ENCODE measurements at regions not wholly inside any gene's neighbourhood (a gene's known extent, or its start where the extent isn't known, plus 50 kb on each side); places are given as distances from the start of the nearest gene placed in this dataset.

GRCh38 chr6:41418741-41419140 lies 83.3 kb downstream of the NCR2 start:
- no peaks in the 10 kb centered on the region for H3K9me2 ChIP-seq (ENCODE audit: insufficient read depth)
- DNase-seq = no peak
- H3K4me3 ChIP-seq = no peak overlapping the region
- H4K20me1 ChIP-seq (ENCODE audit: insufficient read depth) = no peaks in the 10 kb centered on the region
- no peak overlapping the region for H3K4me2 ChIP-seq (ENCODE audit: unreplicated experiment)
- TF ChIP-seq EZH2 (IDR thresholded peaks at IDR 0.05; ENCODE audit: insufficient read depth, poor library complexity, severe bottlenecking) (no peak), EZH2phosphoT487 (IDR thresholded peaks at IDR 0.05; ENCODE audit: insufficient read depth, low read depth) (no peak)
- H3K9me3 ChIP-seq (ENCODE audit: low read depth) = no peaks in the 10 kb centered on the region
- in situ Hi-C loops (cut with MboI) = loop anchor here (25.0 kb wide), 1 partner anchor 169 kb away; no protein-coding TSS in a partner anchor
- peaks cover 57% of the 10 kb centered on the region for H3K27me3 ChIP-seq (replicated peaks; ENCODE audit: insufficient read depth)
- no peaks in the 10 kb centered on the region for H3K79me2 ChIP-seq (ENCODE audit: insufficient read depth)
- no peaks in the 10 kb centered on the region for H3K4me1 ChIP-seq (ENCODE audit: insufficient read depth)
- 22 to 38% methylated on average over 2 of the region's 2 CpGs for WGBS, 2 experiments (ENCODE audit: low coverage in 1 of 2, low lambda C conversion rate in 2 of 2, missing lambda C conversion rate in 2 of 2)
- H2AFZ ChIP-seq = no peak overlapping the region
- H3K36me3 ChIP-seq (ENCODE audit: low read depth) = no peaks in the 10 kb centered on the region
- H3K9ac ChIP-seq = no peak overlapping the region
- H3F3A ChIP-seq (ENCODE audit: insufficient read depth) = no peaks in the 10 kb centered on the region
- H3K27ac ChIP-seq = no peak overlapping the region

DNA sequence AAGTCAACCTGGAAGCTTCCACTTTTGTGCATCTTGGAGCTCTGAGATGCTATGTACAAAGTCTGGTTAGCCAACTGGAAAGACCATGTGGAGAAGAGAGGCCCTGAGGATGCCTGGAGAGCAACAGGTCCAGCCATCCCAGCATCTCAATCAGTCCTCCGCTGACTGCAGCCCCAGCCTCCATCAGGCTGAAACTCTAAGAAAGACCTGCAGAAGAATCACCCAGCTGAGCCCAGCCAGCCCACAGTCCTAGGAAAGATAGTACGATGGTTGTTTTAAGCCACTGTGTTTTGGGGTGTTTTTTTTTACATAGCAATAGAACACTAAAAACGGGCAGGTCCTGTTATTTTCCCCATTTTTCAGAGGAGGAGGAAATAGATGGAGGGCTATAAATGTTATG lies 84.0 kb downstream of the NCR2 start:
- Histone ChIP-seq H3K4me3 (no peak overlapping the region), H3K27me3 (replicated peaks; ENCODE audit: insufficient read depth) (peaks cover 53% of the 10 kb centered on the region), H3K79me2 (ENCODE audit: insufficient read depth) (no peaks in the 10 kb centered on the region), H3K9ac (no peak overlapping the region), H4K20me1 (ENCODE audit: insufficient read depth) (no peaks in the 10 kb centered on the region), H3K9me2 (ENCODE audit: insufficient read depth) (no peaks in the 10 kb centered on the region), H3K4me2 (ENCODE audit: unreplicated experiment) (no peak overlapping the region), H3F3A (ENCODE audit: insufficient read depth) (no peaks in the 10 kb centered on the region), H3K4me1 (ENCODE audit: insufficient read depth) (no peaks in the 10 kb centered on the region), H3K9me3 (ENCODE audit: low read depth) (no peaks in the 10 kb centered on the region), H3K36me3 (ENCODE audit: low read depth) (no peaks in the 10 kb centered on the region), H3K27ac (no peak overlapping the region), H2AFZ (no peak overlapping the region)
- no peak for TF ChIP-seq EZH2phosphoT487 (IDR thresholded peaks at IDR 0.05; ENCODE audit: insufficient read depth, low read depth)
- TF ChIP-seq EZH2 (IDR thresholded peaks at IDR 0.05; ENCODE audit: insufficient read depth, poor library complexity, severe bottlenecking) = no peak
- in situ Hi-C loops (cut with MboI) = loop anchor here (25.0 kb wide), 1 partner anchor 168 kb away; no protein-coding TSS in a partner anchor
- WGBS, 2 experiments (ENCODE audit: low coverage in 1 of 2, low lambda C conversion rate in 2 of 2, missing lambda C conversion rate in 2 of 2) = 49 to 54% methylated on average over 3 of the region's 3 CpGs
- no peak for DNase-seq

DNA sequence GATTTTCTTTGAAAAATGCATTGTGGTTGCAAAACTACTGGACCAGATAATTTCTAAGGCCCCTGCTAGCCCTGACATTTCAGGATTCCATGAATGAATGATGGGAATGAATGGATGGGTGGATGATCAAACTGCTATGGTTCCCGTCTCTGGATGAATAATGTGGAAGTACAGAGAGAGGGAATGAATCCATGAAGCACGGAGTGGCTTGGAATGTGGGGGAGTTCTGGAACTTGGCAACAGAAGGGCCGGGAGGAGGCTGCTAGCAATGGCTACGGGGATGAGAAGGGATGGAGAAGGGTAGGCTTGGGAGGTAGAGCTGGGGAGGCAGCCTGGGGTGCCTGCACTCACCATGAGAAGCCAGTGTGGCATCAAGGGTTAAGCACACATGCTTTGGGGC lies 84.8 kb downstream of the NCR2 start:
- H3K79me2 ChIP-seq (ENCODE audit: insufficient read depth) = no peaks in the 10 kb centered on the region
- H3K4me1 ChIP-seq (ENCODE audit: insufficient read depth) = no peaks in the 10 kb centered on the region
- in situ Hi-C loops (cut with MboI) = loop anchor here (25.0 kb wide), 1 partner anchor 167 kb away; no protein-coding TSS in a partner anchor
- H3K27ac ChIP-seq = no peak overlapping the region
- H3K9me3 ChIP-seq (ENCODE audit: low read depth) = no peaks in the 10 kb centered on the region
- H3K9ac ChIP-seq = no peak overlapping the region
- H3K4me3 ChIP-seq = no peak overlapping the region
- WGBS, 2 experiments (ENCODE audit: low coverage in 1 of 2, low lambda C conversion rate in 2 of 2, missing lambda C conversion rate in 2 of 2) = 39 to 44% methylated on average over 3 to 4 of the region's 4 CpGs
- no peaks in the 10 kb centered on the region for H4K20me1 ChIP-seq (ENCODE audit: insufficient read depth)
- no peak overlapping the region for H2AFZ ChIP-seq
- H3K9me2 ChIP-seq (ENCODE audit: insufficient read depth) = no peaks in the 10 kb centered on the region
- no peaks in the 10 kb centered on the region for H3F3A ChIP-seq (ENCODE audit: insufficient read depth)
- no peaks in the 10 kb centered on the region for H3K36me3 ChIP-seq (ENCODE audit: low read depth)
- no peak overlapping the region for H3K4me2 ChIP-seq (ENCODE audit: unreplicated experiment)
- TF ChIP-seq EZH2phosphoT487 (IDR thresholded peaks at IDR 0.05; ENCODE audit: insufficient read depth, low read depth) = no peak
- TF ChIP-seq EZH2 (IDR thresholded peaks at IDR 0.05; ENCODE audit: insufficient read depth, poor library complexity, severe bottlenecking) = no peak
- H3K27me3 ChIP-seq (replicated peaks; ENCODE audit: insufficient read depth) = peaks cover 47% of the 10 kb centered on the region
- no peak for DNase-seq

GRCh38 chr6:41422161-41422560 lies 86.8 kb downstream of the NCR2 start:
- H3K9me2 ChIP-seq (ENCODE audit: insufficient read depth) = no peaks in the 10 kb centered on the region
- in situ Hi-C loops (cut with MboI) = loop anchor here (25.0 kb wide), 1 partner anchor 165 kb away; no protein-coding TSS in a partner anchor
- no peak overlapping the region for H3K27ac ChIP-seq
- TF ChIP-seq EZH2phosphoT487 (IDR thresholded peaks at IDR 0.05; ENCODE audit: insufficient read depth, low read depth) (no peak), EZH2 (IDR thresholded peaks at IDR 0.05; ENCODE audit: insufficient read depth, poor library complexity, severe bottlenecking) (no peak)
- H3K4me3 ChIP-seq = no peak overlapping the region
- H3K9ac ChIP-seq = no peak overlapping the region
- no peaks in the 10 kb centered on the region for H3K9me3 ChIP-seq (ENCODE audit: low read depth)
- WGBS, 2 experiments (ENCODE audit: low coverage in 1 of 2, low lambda C conversion rate in 2 of 2, missing lambda C conversion rate in 2 of 2) = 53 to 57% methylated on average over 4 to 5 of the region's 5 CpGs
- no peak overlapping the region for H2AFZ ChIP-seq
- H3K79me2 ChIP-seq (ENCODE audit: insufficient read depth) = no peaks in the 10 kb centered on the region
- no peaks in the 10 kb centered on the region for H3K4me1 ChIP-seq (ENCODE audit: insufficient read depth)
- no peaks in the 10 kb centered on the region for H3K36me3 ChIP-seq (ENCODE audit: low read depth)
- H3K27me3 ChIP-seq (replicated peaks; ENCODE audit: insufficient read depth) = peaks cover 42% of the 10 kb centered on the region
- no peak overlapping the region for H3K4me2 ChIP-seq (ENCODE audit: unreplicated experiment)
- no peak for DNase-seq
- no peaks in the 10 kb centered on the region for H3F3A ChIP-seq (ENCODE audit: insufficient read depth)
- no peaks in the 10 kb centered on the region for H4K20me1 ChIP-seq (ENCODE audit: insufficient read depth)

DNA sequence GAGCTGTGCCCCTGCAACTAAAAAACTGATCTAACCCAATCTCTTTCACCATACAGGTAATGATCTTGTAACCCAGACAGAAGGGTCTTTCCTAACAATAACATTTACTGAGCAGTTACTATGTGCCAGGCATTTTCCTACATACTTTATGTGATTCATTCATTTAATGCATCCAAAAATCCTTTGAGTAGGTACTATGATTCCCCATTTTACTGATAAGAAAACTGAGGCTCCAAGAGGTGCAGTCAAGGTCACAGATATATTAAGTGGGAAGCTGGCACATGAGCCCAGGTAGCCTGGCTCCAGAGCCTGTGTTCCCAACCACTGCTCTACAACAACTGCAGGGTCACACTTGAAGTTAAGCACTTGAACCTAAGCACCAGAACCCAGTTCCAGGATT lies 87.6 kb downstream of the NCR2 start:
- H3K36me3 ChIP-seq (ENCODE audit: low read depth) = no peaks in the 10 kb centered on the region
- H3K79me2 ChIP-seq (ENCODE audit: insufficient read depth) = no peaks in the 10 kb centered on the region
- in situ Hi-C loops (cut with MboI) = loop anchor here (25.0 kb wide), 1 partner anchor 164 kb away; no protein-coding TSS in a partner anchor
- H2AFZ ChIP-seq = no peak overlapping the region
- peaks cover 48% of the 10 kb centered on the region for H3K27me3 ChIP-seq (replicated peaks; ENCODE audit: insufficient read depth)
- H3K9ac ChIP-seq = no peak overlapping the region
- no peak overlapping the region for H3K27ac ChIP-seq
- H3K4me3 ChIP-seq = no peak overlapping the region
- H3K4me1 ChIP-seq (ENCODE audit: insufficient read depth) = no peaks in the 10 kb centered on the region
- H3K4me2 ChIP-seq (ENCODE audit: unreplicated experiment) = no peak overlapping the region
- no peaks in the 10 kb centered on the region for H3K9me3 ChIP-seq (ENCODE audit: low read depth)
- no peak for DNase-seq
- no peaks in the 10 kb centered on the region for H3K9me2 ChIP-seq (ENCODE audit: insufficient read depth)
- no peaks in the 10 kb centered on the region for H4K20me1 ChIP-seq (ENCODE audit: insufficient read depth)
- H3F3A ChIP-seq (ENCODE audit: insufficient read depth) = no peaks in the 10 kb centered on the region
- TF ChIP-seq EZH2 (IDR thresholded peaks at IDR 0.05; ENCODE audit: insufficient read depth, poor library complexity, severe bottlenecking) = no peak
- no peak for TF ChIP-seq EZH2phosphoT487 (IDR thresholded peaks at IDR 0.05; ENCODE audit: insufficient read depth, low read depth)
